ENCODE measurements at regions not wholly inside any gene's neighbourhood (a gene's known extent, or its start where the extent isn't known, plus 50 kb on each side); places are given as distances from the start of the nearest gene placed in this dataset.

- Histone ChIP-seq H3K9me3 (no peaks in the 10 kb centered on the region), H3K27ac (no peak overlapping the region), H3K27me3 (no peaks in the 10 kb centered on the region), H3K4me1 (no peaks in the 10 kb centered on the region), H3K36me3 (no peaks in the 10 kb centered on the region), H3K4me3 (no peak overlapping the region), H3K9ac (ENCODE audit: low read depth in 2 of 2, low read length in 2 of 2) (no peak overlapping the region)
- TF ChIP-seq CTCF (IDR thresholded peaks at IDR 0.05), result no peak
- intact Hi-C loops (cut with DNase I), result no loop called here
- DNase-seq, result no peak
Measured at GRCh38 chr5:115469904-115470516, 74.6 kb downstream of the FEM1C start.

GRCh38 chr5:115467628-115468027 lies 76.9 kb downstream of the FEM1C start:
- Histone ChIP-seq H3K36me3 (no peaks in the 10 kb centered on the region), H3K4me3 (no peak overlapping the region), H3K9me3 (no peaks in the 10 kb centered on the region), H3K27me3 (no peaks in the 10 kb centered on the region), H3K9ac (ENCODE audit: low read depth in 2 of 2, low read length in 2 of 2) (no peak overlapping the region), H3K4me1 (no peaks in the 10 kb centered on the region), H3K27ac (no peak overlapping the region)
- intact Hi-C loops (cut with DNase I), result no loop called here
- no peak for DNase-seq
- no peak for TF ChIP-seq CTCF (IDR thresholded peaks at IDR 0.05)

DNA sequence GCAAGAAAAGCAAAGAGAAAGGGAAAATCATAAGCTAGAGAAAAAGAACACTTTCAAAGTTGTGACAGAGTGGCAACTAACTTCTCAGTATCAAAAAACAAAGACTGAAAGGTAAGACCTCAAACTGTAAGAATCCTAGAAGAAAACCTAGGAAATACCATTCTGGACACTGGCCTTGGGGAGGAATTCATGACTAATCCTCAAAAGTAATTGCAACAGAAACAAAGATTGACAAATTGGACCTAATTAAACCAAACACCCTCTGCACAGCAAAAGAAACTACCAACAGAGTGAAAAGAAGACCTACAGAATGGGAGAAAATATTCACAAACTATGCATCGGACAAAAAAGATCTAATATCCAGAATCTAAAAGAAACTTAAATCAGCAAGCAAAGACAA lies 79.1 kb downstream of the FEM1C start:
- no peak overlapping the region for H3K27ac ChIP-seq

GRCh38 chr5:115463983-115464382 lies 80.6 kb downstream of the FEM1C start:
- Histone ChIP-seq H3K27ac (no peak overlapping the region), H3K9ac (ENCODE audit: low read depth in 2 of 2, low read length in 2 of 2) (no peak overlapping the region), H3K4me3 (no peak overlapping the region), H3K9me3 (no peaks in the 10 kb centered on the region), H3K36me3 (no peaks in the 10 kb centered on the region), H3K27me3 (no peaks in the 10 kb centered on the region), H3K4me1 (no peaks in the 10 kb centered on the region)
- TF ChIP-seq CTCF (IDR thresholded peaks at IDR 0.05), result no peak
- DNase-seq, result no peak
- intact Hi-C loops (cut with DNase I), result no loop called here

More for the DNA sequence above, 79.1 kb downstream of the FEM1C start:
- H3K36me3 ChIP-seq, result no peaks in the 10 kb centered on the region
- TF ChIP-seq CTCF (IDR thresholded peaks at IDR 0.05), result no peak
- no peak overlapping the region for H3K4me3 ChIP-seq
- H3K9ac ChIP-seq (ENCODE audit: low read depth in 2 of 2, low read length in 2 of 2), result no peak overlapping the region
- H3K4me1 ChIP-seq, result no peaks in the 10 kb centered on the region
- H3K9me3 ChIP-seq, result no peaks in the 10 kb centered on the region
- no peaks in the 10 kb centered on the region for H3K27me3 ChIP-seq
- intact Hi-C loops (cut with DNase I), result no loop called here
- no peak for DNase-seq

- peak; percentile 31 for DNase-seq
- H3K27ac ChIP-seq, result no peak overlapping the region
Measured at GRCh38 chr5:115461506-115462290, 82.9 kb downstream of the FEM1C start.

More at GRCh38 chr5:115461506-115462290, 82.9 kb downstream of the FEM1C start:
- intact Hi-C loops (cut with DNase I), result no loop called here
- H3K4me3 ChIP-seq, result no peak overlapping the region
- H3K9me3 ChIP-seq, result no peaks in the 10 kb centered on the region
- H3K9ac ChIP-seq (ENCODE audit: low read depth in 2 of 2, low read length in 2 of 2), result no peak overlapping the region
- no peaks in the 10 kb centered on the region for H3K36me3 ChIP-seq
- H3K4me1 ChIP-seq, result no peaks in the 10 kb centered on the region
- no peaks in the 10 kb centered on the region for H3K27me3 ChIP-seq
- no peak for TF ChIP-seq CTCF (IDR thresholded peaks at IDR 0.05)

Data from colonic mucosa (tissue), 4 donors.